Fibroblast of lung (primary cell): ENCODE measurements at regions not wholly inside any gene's neighbourhood (a gene's known extent, or its start where the extent isn't known, plus 50 kb on each side); places are given as distances from the start of the nearest gene placed in this dataset.

Experiments
- DNase-seq, 2 donors: peaks; one replicate each; pipeline versions ENCODE4 v3.0.0 to v3.0.0-alpha.2; 2010; ENCODE audit warnings: low read depth in 2 of 2
- H2AFZ ChIP-seq: 2 replicates; pipeline ENCODE4 v1.5.1; 2012; ENCODE audit warnings: low read length, control low read depth, inconsistent platforms
- H3K27ac ChIP-seq: 2 replicates; pipeline ENCODE4 v1.5.1; 2011; ENCODE audit warnings: low read length, control low read depth; ENCODE audit not compliant: insufficient read depth
- H3K27me3 ChIP-seq: 2 replicates; pipeline ENCODE4 v1.5.1; 2011; ENCODE audit warnings: mild to moderate bottlenecking, low read length; ENCODE audit not compliant: control insufficient read depth, insufficient read depth
- H3K36me3 ChIP-seq: 2 replicates; pipeline ENCODE4 v1.5.1; 2011; ENCODE audit warnings: low read length; ENCODE audit not compliant: control insufficient read depth, insufficient read depth
- H3K4me1 ChIP-seq: 2 replicates; pipeline ENCODE4 v1.5.1; 2011; ENCODE audit warnings: low read length; ENCODE audit not compliant: control insufficient read depth, insufficient read depth; ENCODE audit errors: extremely low read depth
- H3K4me2 ChIP-seq: 2 replicates; pipeline ENCODE4 v1.5.1; 2011; ENCODE audit warnings: low read length, control low read depth; ENCODE audit not compliant: insufficient read depth; ENCODE audit errors: extremely low read depth
- H3K4me3 ChIP-seq, 4 experiments: fragments of 200-600 bp in 1 of 4; sonication (generic) in 1 of 4; replicated peaks in 1 of 4; 2 replicates each; pipeline ENCODE4 v1.5.1; 2011 to 2016; ENCODE audit warnings: low read length in 4 of 4, low read depth in 3 of 4, mild to moderate bottlenecking in 3 of 4, control low read depth in 2 of 4, inconsistent platforms in 1 of 4, mixed read lengths in 1 of 4; ENCODE audit not compliant: insufficient read depth in 1 of 4; ENCODE audit errors: control extremely low read depth in 1 of 4
- H3K79me2 ChIP-seq: 2 replicates; pipeline ENCODE4 v1.5.1; 2012; ENCODE audit warnings: mild to moderate bottlenecking, low read length, inconsistent platforms; ENCODE audit not compliant: control insufficient read depth, insufficient read depth
- H3K9ac ChIP-seq: 2 replicates; pipeline ENCODE4 v1.5.1; 2011; ENCODE audit warnings: mild to moderate bottlenecking, low read length, control low read depth; ENCODE audit not compliant: insufficient read depth
- H3K9me3 ChIP-seq: 2 replicates; pipeline ENCODE4 v1.5.1; 2012; ENCODE audit warnings: low read depth, low read length; ENCODE audit not compliant: control insufficient read depth, insufficient read depth
- H4K20me1 ChIP-seq: 2 replicates; pipeline ENCODE4 v1.5.1; 2011; ENCODE audit warnings: low read length; ENCODE audit not compliant: control insufficient read depth, insufficient read depth; ENCODE audit errors: extremely low read depth
- CTCF ChIP-seq, 2 donors: IDR thresholded peaks in 1 of 2; conservative IDR thresholded peaks in 1 of 2; 1 replicate in 1 of 2; 2 replicates in 1 of 2; pipeline ENCODE4 v1.5.1; 2011 to 2012; ENCODE audit warnings: low read length in 2 of 2, control low read depth in 1 of 2, inconsistent platforms in 1 of 2, low read depth in 1 of 2, mild to moderate bottlenecking in 1 of 2
- EZH2 ChIP-seq: IDR thresholded peaks from 2 replicates; pipeline ENCODE4 v1.5.1; 2012; ENCODE audit warnings: low read length, control low read depth, mild to moderate bottlenecking; ENCODE audit errors: missing control alignments

- H3K4me2 ChIP-seq: no peak overlapping the region
- H3K9me3 ChIP-seq: no peaks in the 10 kb centered on the region
- no peak overlapping the region for H3K9ac ChIP-seq
- H3K27ac ChIP-seq: no peak overlapping the region
- no peak overlapping the region for H2AFZ ChIP-seq
- no peaks in the 10 kb centered on the region for H4K20me1 ChIP-seq
- H3K4me3 ChIP-seq: no peak overlapping the region
- no peak for DNase-seq
- H3K27me3 ChIP-seq: no peaks in the 10 kb centered on the region
- H3K79me2 ChIP-seq: no peaks in the 10 kb centered on the region
- TF ChIP-seq CTCF (conservative IDR thresholded peaks at IDR 0.05 in 1 of 2, IDR thresholded peaks at IDR 0.05 in 1 of 2; ENCODE audit: low read depth in 1 of 2, low read length in 2 of 2) (no peak), EZH2 (no peak)
- H3K4me1 ChIP-seq: no peaks in the 10 kb centered on the region
- no peaks in the 10 kb centered on the region for H3K36me3 ChIP-seq
Measured at GRCh38 chr11:92111287-92111686, 113.3 kb upstream of the FAT3 start.

GRCh38 chr11:92109466-92109865 is 115.2 kb upstream of the FAT3 start:
- Histone ChIP-seq H3K4me2 (no peak overlapping the region), H3K79me2 (no peaks in the 10 kb centered on the region), H4K20me1 (no peaks in the 10 kb centered on the region), H3K4me3 (no peak overlapping the region), H3K27me3 (no peaks in the 10 kb centered on the region), H3K9me3 (no peaks in the 10 kb centered on the region), H3K36me3 (no peaks in the 10 kb centered on the region), H2AFZ (no peak overlapping the region), H3K27ac (no peak overlapping the region), H3K4me1 (no peaks in the 10 kb centered on the region), H3K9ac (no peak overlapping the region)
- TF ChIP-seq EZH2: no peak
- TF ChIP-seq CTCF (conservative IDR thresholded peaks at IDR 0.05 in 1 of 2, IDR thresholded peaks at IDR 0.05 in 1 of 2; ENCODE audit: low read depth in 1 of 2, low read length in 2 of 2): no peak
- DNase-seq: no peak

- no peak overlapping the region for H3K27ac ChIP-seq
- TF ChIP-seq EZH2: no peak
- no peak for TF ChIP-seq CTCF (conservative IDR thresholded peaks at IDR 0.05 in 1 of 2, IDR thresholded peaks at IDR 0.05 in 1 of 2; ENCODE audit: low read depth in 1 of 2, low read length in 2 of 2)
- no peak overlapping the region for H2AFZ ChIP-seq
- H3K27me3 ChIP-seq: no peaks in the 10 kb centered on the region
- H3K79me2 ChIP-seq: no peaks in the 10 kb centered on the region
- no peaks in the 10 kb centered on the region for H3K9me3 ChIP-seq
- no peaks in the 10 kb centered on the region for H3K4me1 ChIP-seq
- H3K36me3 ChIP-seq: no peaks in the 10 kb centered on the region
- DNase-seq: no peak
- no peak overlapping the region for H3K9ac ChIP-seq
- no peaks in the 10 kb centered on the region for H4K20me1 ChIP-seq
- H3K4me3 ChIP-seq: no peak overlapping the region
- H3K4me2 ChIP-seq: no peak overlapping the region
Measured at GRCh38 chr11:92107331-92107730, 117.3 kb upstream of the FAT3 start.
